K562 (cell line): ENCODE measurements at regions not wholly inside any gene's neighbourhood (a gene's known extent, or its start where the extent isn't known, plus 50 kb on each side); places are given as distances from the start of the nearest gene placed in this dataset.

Experiments used
- ATAC-seq: fragments of 200-7000 bp; cut with Tn5 transposase; 3 replicates; pipeline ENCODE4 v1.9.1; 2020; ENCODE audit warnings: moderate library complexity
- BruUV-seq: library from RNA; stranded (reverse); fragments of 400-500 nt; replicated peaks from 2 replicates; lab custom pipeline; 2021; lab: Mats Ljungman, UMichigan
- CTCF ChIA-PET: fragments of 300-600 bp; formaldehyde crosslinking; extraction: SDS; loops from one replicate; lab custom pipeline; 2021; ENCODE audit warnings: low intra/inter-chr PET ratio; lab: Yijun Ruan, JAX
- POLR2A ChIA-PET: fragments of 300-600, 350-650 bp; sonication (Branson Sonifier 250); formaldehyde crosslinking; extraction: SDS; loops from one replicate; lab custom pipeline; 2021; ENCODE audit warnings: antibody characterized with exemption, inconsistent platforms; lab: Yijun Ruan, JAX
- DNase-seq, 4 experiments: peaks; one replicate each; pipeline versions ENCODE4 v3.0.0 to v3.0.0-alpha.2; 2011 to 2018; ENCODE audit warnings: low spot score in 3 of 4, mixed read lengths in 3 of 4; ENCODE audit errors: extremely low read depth in 1 of 4
- FAIRE-seq: peaks from 2 replicates; lab custom pipeline; 2011; peaks lifted over from hg19 to GRCh38; lab: Jason Lieb, UNC
- H2AFZ ChIP-seq: 2 replicates; pipeline ENCODE4 v1.6.0; 2011; ENCODE audit warnings: low read depth, low read length, control low read depth, inconsistent platforms
- H3K27ac ChIP-seq: fragments of 200-600 bp; 3 replicates; pipeline ENCODE4 v1.8.0; 2011; ENCODE audit warnings: low read depth, mild to moderate bottlenecking, control low read depth, inconsistent platforms, low read length, moderate library complexity, mixed read lengths; ENCODE audit errors: extremely low read depth
- H3K27me3 ChIP-seq, 2 experiments: fragments of 300-600 bp in 1 of 2; 2 replicates in 1 of 2; 3 replicates in 1 of 2; pipeline versions ENCODE4 v1.6.0 to v1.8.0; 2011; ENCODE audit warnings: inconsistent platforms in 2 of 2, low read length in 2 of 2, mild to moderate bottlenecking in 1 of 2, mixed read lengths in 1 of 2, moderate library complexity in 1 of 2; ENCODE audit not compliant: control insufficient read depth in 2 of 2, insufficient read depth in 2 of 2
- H3K36me3 ChIP-seq: fragments of 300-600 bp; 3 replicates; pipeline ENCODE4 v1.8.0; 2011; ENCODE audit warnings: mild to moderate bottlenecking, low read length, inconsistent platforms; ENCODE audit not compliant: control insufficient read depth, insufficient read depth
- H3K4me1 ChIP-seq, 2 experiments: fragments of 200-600 bp in 1 of 2; replicated peaks in 1 of 2; 2 replicates in 1 of 2; 3 replicates in 1 of 2; pipeline versions ENCODE4 v1.5.1 to v1.8.0; 2011; ENCODE audit warnings: inconsistent platforms in 2 of 2, low read length in 2 of 2, mild to moderate bottlenecking in 1 of 2, mixed read lengths in 1 of 2, moderate library complexity in 1 of 2; ENCODE audit not compliant: control insufficient read depth in 2 of 2, insufficient read depth in 2 of 2
- H3K4me2 ChIP-seq: 2 replicates; pipeline ENCODE4 v1.6.1; 2011; ENCODE audit warnings: low read length, control low read depth, inconsistent platforms, mixed read lengths; ENCODE audit not compliant: insufficient read depth
- H3K4me3 ChIP-seq: fragments of 200-600 bp; sonication (generic), shearing (Covaris generic); 2 replicates; pipeline ENCODE4 v1.5.1; 2016; ENCODE audit warnings: control low read depth, inconsistent platforms
- H3K79me2 ChIP-seq: fragments of 200-600 bp; 3 replicates; pipeline ENCODE4 v1.8.0; 2011; ENCODE audit warnings: low read length, inconsistent platforms; ENCODE audit not compliant: control insufficient read depth, insufficient read depth
- H3K9ac ChIP-seq, 2 experiments: 2 replicates each; pipeline versions ENCODE4 v1.6.0 to v1.6.1; 2011; ENCODE audit warnings: low read depth in 2 of 2, low read length in 2 of 2, control low read depth in 1 of 2, inconsistent platforms in 1 of 2, mild to moderate bottlenecking in 1 of 2, mixed read lengths in 1 of 2; ENCODE audit not compliant: insufficient read depth in 1 of 2
- H3K9me1 ChIP-seq: one replicate; pipeline ENCODE4 v1.6.0; 2011; ENCODE audit warnings: inconsistent platforms, mild to moderate bottlenecking, low read length, moderate library complexity; ENCODE audit not compliant: control insufficient read depth, insufficient read depth
- H3K9me3 ChIP-seq: replicated peaks from 2 replicates; pipeline ENCODE4 v1.5.1; 2011; ENCODE audit warnings: low read depth, low read length, inconsistent platforms; ENCODE audit not compliant: control insufficient read depth, insufficient read depth
- H4K20me1 ChIP-seq: replicated peaks from 2 replicates; pipeline ENCODE4 v1.6.1; 2011; ENCODE audit warnings: low read length, inconsistent platforms, mixed read lengths; ENCODE audit not compliant: control insufficient read depth, insufficient read depth
- BACH1 ChIP-seq: fragments of 200-800 bp; sonication (Bioruptor generic); IDR thresholded peaks from 2 replicates; pipeline ENCODE4 v1.6.1; 2016; ENCODE audit warnings: missing genetic modification characterization, missing compliant biosample characterization
- E2F5 ChIP-seq: sonication (generic); formaldehyde crosslinking; IDR thresholded peaks from 2 replicates; pipeline ENCODE4 v1.8.0; 2022; ENCODE audit warnings: mild to moderate bottlenecking, missing genetic modification reagents
- ESRRA ChIP-seq: fragments of 450-650 bp; IDR thresholded peaks from 2 replicates; pipeline ENCODE4 v1.6.1; 2014; ENCODE audit warnings: low read depth, mild to moderate bottlenecking, moderate library complexity, borderline replicate concordance
- EWSR1 ChIP-seq: fragments of 450-650 bp; IDR thresholded peaks from 2 replicates; pipeline ENCODE4 v1.6.1; 2018; ENCODE audit warnings: borderline replicate concordance, mild to moderate bottlenecking, low read depth, moderate library complexity; ENCODE audit not compliant: partially characterized antibody
- FOSL1 ChIP-seq: fragments of 200-800 bp; sonication (Bioruptor generic); conservative IDR thresholded peaks from 2 replicates; pipeline ENCODE4 v1.6.1; 2016; ENCODE audit warnings: missing genetic modification characterization, missing compliant biosample characterization
- NFIX ChIP-seq: fragments of 250-450 bp; sonication (Bioruptor Pico); IDR thresholded peaks from 2 replicates; pipeline ENCODE4 v1.4.0; 2020; ENCODE audit warnings: low read depth, mild to moderate bottlenecking, moderate library complexity
- POLR3G ChIP-seq: IDR thresholded peaks from 2 replicates; pipeline ENCODE4 v1.6.1; 2011; ENCODE audit not compliant: insufficient read length, insufficient replicate concordance; ENCODE audit errors: extremely low read depth
- RCOR1 ChIP-seq, 2 experiments: IDR thresholded peaks; 2 replicates each; pipeline ENCODE4 v1.6.1; 2012; ENCODE audit warnings: low read depth in 2 of 2, low read length in 2 of 2, borderline replicate concordance in 1 of 2, improper control_type of control experiment in 1 of 2
- SNIP1 ChIP-seq: fragments of 450-650 bp; IDR thresholded peaks from 2 replicates; pipeline ENCODE4 v1.7.1; 2017; ENCODE audit warnings: low read depth, mild to moderate bottlenecking
- SRSF9 ChIP-seq: fragments of 200-400 bp; formaldehyde crosslinking; IDR thresholded peaks from 2 replicates; pipeline ENCODE4 v1.6.1; 2017; ENCODE audit warnings: low read depth, low read length, borderline replicate concordance
- TEAD4 ChIP-seq, 2 experiments: sonication (generic) in 1 of 2; formaldehyde crosslinking in 1 of 2; IDR thresholded peaks; 2 replicates each; pipeline versions ENCODE4 v1.6.1 to v1.8.0; 2012 to 2022; ENCODE audit warnings: borderline replicate concordance in 1 of 2, inconsistent platforms in 1 of 2, low read length in 1 of 2, mild to moderate bottlenecking in 1 of 2, missing genetic modification reagents in 1 of 2
- ZNF143 ChIP-seq: sonication (generic); formaldehyde crosslinking; IDR thresholded peaks from 2 replicates; pipeline ENCODE4 v1.9.0; 2022; ENCODE audit warnings: mild to moderate bottlenecking, missing genetic modification reagents
- ZNF766 ChIP-seq: fragments of 200-800 bp; sonication (Bioruptor generic); conservative IDR thresholded peaks from 2 replicates; pipeline ENCODE4 v1.6.1; 2016; ENCODE audit warnings: missing genetic modification characterization, missing compliant biosample characterization
- WGBS: fragments of 100-300 bp; shearing (Covaris generic); methylation state at CpG from one replicate; pipeline ENCODE4 v1.1.6; 2016; ENCODE audit warnings: low coverage, mixed read lengths; ENCODE audit not compliant: insufficient coverage; ENCODE audit errors: missing lambda C conversion rate; 5-methylcytosine and 5-hydroxymethylcytosine counted together
- in situ Hi-C: fragments of 300-500 bp; cut with MboI; formaldehyde crosslinking; loops from 4 replicates; pipeline ENCODE4 v1.15.0; 2018; ENCODE audit warnings: inconsistent platforms, mixed read lengths
- intact Hi-C: fragments of 100-400 bp; cut with micrococcal nuclease; formaldehyde crosslinking; loops from 2 replicates; pipeline ENCODE4 v1.14.2; 2022

DNA sequence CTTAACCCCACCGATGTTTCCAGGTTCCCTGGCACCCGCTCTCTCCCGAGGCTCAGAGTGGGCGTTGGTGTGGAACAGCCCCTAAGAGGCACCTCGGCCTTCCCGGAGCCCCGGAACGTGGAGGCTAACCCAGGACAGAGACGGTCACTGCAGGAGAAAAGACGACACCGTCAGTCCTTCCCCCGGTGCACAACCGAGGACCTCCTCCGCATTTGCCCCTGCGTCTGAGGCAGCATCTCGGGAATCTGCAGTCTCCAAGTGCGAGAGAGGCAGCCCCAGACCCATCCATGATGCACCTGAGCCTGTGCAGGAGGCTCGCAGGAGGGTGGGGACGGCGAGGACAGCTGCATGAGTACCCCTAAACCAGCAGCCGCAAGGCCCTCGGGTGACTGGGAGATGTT, 204.9 kb upstream of the SALL3 start (continued):
- TF ChIP-seq SNIP1 (no peak), BACH1 (no peak), EWSR1 (no peak), ZNF143 (CRISPR knock-in tag) (no peak), ESRRA (no peak), FOSL1 (tag) (no peak), TEAD4 (IDR thresholded peaks at IDR 0.05; ENCODE audit: low read length) (no peak), TEAD4 (CRISPR knock-in tag; IDR thresholded peaks at IDR 0.05; ENCODE audit: borderline replicate concordance) (no peak), NFIX (CRISPR knock-in tag) (no peak)

- H3K27me3 ChIP-seq: peaks cover 0 to 33% of the 10 kb centered on the region in 2 experiments; a peak in 2 of 5 replicates
- H3K36me3 ChIP-seq: no peaks in the 10 kb centered on the region
- WGBS: 0% methylated on average over 4 of the region's 5 CpGs
- no peaks in the 10 kb centered on the region for H3K9me3 ChIP-seq
- no peak overlapping the region for H3K27ac ChIP-seq
- ATAC-seq: no peak
- H3K79me2 ChIP-seq: no peaks in the 10 kb centered on the region
- POLR2A ChIA-PET: no interaction called here
- no peak overlapping the region for H2AFZ ChIP-seq
- no peaks in the 10 kb centered on the region for H3K4me1 ChIP-seq
- in situ Hi-C loops (no loop called here), intact Hi-C loops (no loop called here)
- no peak overlapping the region for H3K9ac ChIP-seq
- TF ChIP-seq POLR3G: no peak
- no peak for TF ChIP-seq ZNF766 (CRISPR knock-in tag)
- no peak for TF ChIP-seq SRSF9
- no peak for TF ChIP-seq RCOR1 (IDR thresholded peaks at IDR 0.05; ENCODE audit: borderline replicate concordance in 1 of 2, low read depth in 2 of 2, low read length in 2 of 2)
- no peak for TF ChIP-seq E2F5 (CRISPR knock-in tag)
- CTCF ChIA-PET: no interaction called here
- no peaks in the 10 kb centered on the region for H3K9me1 ChIP-seq
- H3K4me3 ChIP-seq: no peak overlapping the region
- no peak for DNase-seq
- BruUV-seq: no TSS peak
- FAIRE-seq: no peak
- no peak overlapping the region for H3K4me2 ChIP-seq
- H4K20me1 ChIP-seq: no peaks in the 10 kb centered on the region; the same call in 1 of the 2 replicates
Measured at GRCh38 chr18:78776151-78776550, 203.5 kb upstream of the SALL3 start.
